A673 (cell line): ENCODE measurements at regions not wholly inside any gene's neighbourhood (a gene's known extent, or its start where the extent isn't known, plus 50 kb on each side); places are given as distances from the start of the nearest gene placed in this dataset.

Experiments
- EZH2 ChIP-seq: fragments of 200-600 bp; sonication (generic); IDR thresholded peaks from 2 replicates; pipeline ENCODE4 v1.6.1; 2017; ENCODE audit warnings: borderline replicate concordance, low read depth, mild to moderate bottlenecking, mixed read lengths, antibody characterized with exemption, low read length; ENCODE audit not compliant: poor library complexity, severe bottlenecking
- TF ChIP-seq, protein P1 (sequence below): fragments of 300-800, 200-600 bp; sonication (generic); conservative IDR thresholded peaks from 2 replicates; pipeline ENCODE4 v1.5.1; 2017; ENCODE audit warnings: low read depth, mild to moderate bottlenecking, antibody characterized with exemption, low read length, moderate library complexity, mixed read lengths

DNA sequence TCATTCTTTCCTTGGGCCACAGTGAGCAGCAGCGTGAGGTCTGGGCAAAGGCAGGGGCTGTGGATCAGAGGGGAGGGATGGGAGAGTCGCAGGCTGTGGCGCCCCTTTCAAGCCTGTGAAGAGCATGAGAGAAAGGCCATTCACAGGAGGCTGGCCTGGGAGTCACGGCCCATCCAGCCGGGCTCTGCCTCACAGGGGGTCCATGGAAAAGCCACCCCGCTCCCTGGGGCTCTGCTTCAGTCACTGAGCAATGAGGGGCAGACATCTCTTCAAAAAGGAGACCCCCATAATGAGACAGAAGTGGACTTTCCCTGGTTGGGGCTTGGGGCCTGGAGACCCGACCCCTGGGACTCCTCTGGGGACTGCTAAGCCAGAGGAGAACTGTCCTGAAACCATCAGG is 117.0 kb upstream of the GSC start:
- TF ChIP-seq, protein P1, sequence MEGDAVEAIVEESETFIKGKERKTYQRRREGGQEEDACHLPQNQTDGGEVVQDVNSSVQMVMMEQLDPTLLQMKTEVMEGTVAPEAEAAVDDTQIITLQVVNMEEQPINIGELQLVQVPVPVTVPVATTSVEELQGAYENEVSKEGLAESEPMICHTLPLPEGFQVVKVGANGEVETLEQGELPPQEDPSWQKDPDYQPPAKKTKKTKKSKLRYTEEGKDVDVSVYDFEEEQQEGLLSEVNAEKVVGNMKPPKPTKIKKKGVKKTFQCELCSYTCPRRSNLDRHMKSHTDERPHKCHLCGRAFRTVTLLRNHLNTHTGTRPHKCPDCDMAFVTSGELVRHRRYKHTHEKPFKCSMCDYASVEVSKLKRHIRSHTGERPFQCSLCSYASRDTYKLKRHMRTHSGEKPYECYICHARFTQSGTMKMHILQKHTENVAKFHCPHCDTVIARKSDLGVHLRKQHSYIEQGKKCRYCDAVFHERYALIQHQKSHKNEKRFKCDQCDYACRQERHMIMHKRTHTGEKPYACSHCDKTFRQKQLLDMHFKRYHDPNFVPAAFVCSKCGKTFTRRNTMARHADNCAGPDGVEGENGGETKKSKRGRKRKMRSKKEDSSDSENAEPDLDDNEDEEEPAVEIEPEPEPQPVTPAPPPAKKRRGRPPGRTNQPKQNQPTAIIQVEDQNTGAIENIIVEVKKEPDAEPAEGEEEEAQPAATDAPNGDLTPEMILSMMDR = no peak
- no peak for TF ChIP-seq EZH2
